NT2/D1 (cell line): ENCODE measurements at regions not wholly inside any gene's neighbourhood (a gene's known extent, or its start where the extent isn't known, plus 50 kb on each side); places are given as distances from the start of the nearest gene placed in this dataset.

ENCODE experiments used
- DNase-seq: peaks from one replicate; pipeline ENCODE4 v3.0.0-alpha.2; 2011; ENCODE audit warnings: low read depth, low spot score
- H3K27me3 ChIP-seq: 2 replicates; pipeline ENCODE4 v1.6.0; 2011; ENCODE audit warnings: mild to moderate bottlenecking; ENCODE audit not compliant: insufficient read length, insufficient read depth
- H3K36me3 ChIP-seq: 2 replicates; pipeline ENCODE4 v1.6.1; 2011; ENCODE audit warnings: mild to moderate bottlenecking, low read length, mixed read lengths; ENCODE audit not compliant: insufficient read depth, insufficient read length
- H3K4me1 ChIP-seq: 2 replicates; pipeline ENCODE4 v1.5.1; 2011; ENCODE audit not compliant: insufficient read depth, insufficient read length
- H3K4me3 ChIP-seq: 2 replicates; pipeline ENCODE4 v1.5.1; 2011; ENCODE audit warnings: low read depth; ENCODE audit not compliant: insufficient read length
- H3K9ac ChIP-seq: 2 replicates; pipeline ENCODE4 v1.6.0; 2011; ENCODE audit warnings: low read depth; ENCODE audit not compliant: insufficient read length
- H3K9me3 ChIP-seq: 2 replicates; pipeline ENCODE4 v1.5.1; 2011; ENCODE audit warnings: mild to moderate bottlenecking, low read length; ENCODE audit not compliant: insufficient read depth
- SUZ12 ChIP-seq: IDR thresholded peaks from 2 replicates; pipeline ENCODE4 v1.6.1; 2011; ENCODE audit not compliant: insufficient read length, insufficient read depth; ENCODE audit errors: extremely low read depth
- YY1 ChIP-seq: IDR thresholded peaks from 2 replicates; pipeline ENCODE4 v1.6.1; 2011; ENCODE audit not compliant: insufficient read length, insufficient read depth
- ZNF274 ChIP-seq: IDR thresholded peaks from 2 replicates; pipeline ENCODE4 v1.6.1; 2011; ENCODE audit warnings: mild to moderate bottlenecking, low read depth, low read length

DNA sequence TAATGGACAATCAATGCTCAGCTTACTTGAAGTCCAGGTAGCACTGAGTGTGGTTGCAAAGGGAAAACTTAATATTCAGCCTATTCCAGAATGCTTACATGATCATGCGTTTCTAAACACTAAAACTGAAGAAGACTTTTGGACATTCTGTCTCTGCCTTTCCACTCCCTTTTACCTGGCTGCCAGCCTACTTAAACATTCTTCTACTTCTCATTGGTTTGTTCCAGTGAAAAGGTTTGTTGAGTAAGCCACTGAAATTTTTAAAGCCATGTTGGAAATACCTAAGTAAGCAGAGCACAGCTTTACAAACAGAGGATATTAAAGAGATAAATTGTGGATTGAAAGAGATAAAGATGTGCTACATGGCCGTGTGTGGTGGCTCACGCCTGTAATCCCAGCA lies 1280.8 kb upstream of the AUTS2 start:
- no peak for DNase-seq
- peaks cover 2% of the 10 kb centered on the region for H3K4me1 ChIP-seq
- no peaks in the 10 kb centered on the region for H3K27me3 ChIP-seq
- no peak overlapping the region for H3K9ac ChIP-seq
- TF ChIP-seq YY1, result no peak
- no peak for TF ChIP-seq SUZ12
- no peak for TF ChIP-seq ZNF274
- no peak overlapping the region for H3K4me3 ChIP-seq
- H3K9me3 ChIP-seq, result no peaks in the 10 kb centered on the region
- no peaks in the 10 kb centered on the region for H3K36me3 ChIP-seq

DNA sequence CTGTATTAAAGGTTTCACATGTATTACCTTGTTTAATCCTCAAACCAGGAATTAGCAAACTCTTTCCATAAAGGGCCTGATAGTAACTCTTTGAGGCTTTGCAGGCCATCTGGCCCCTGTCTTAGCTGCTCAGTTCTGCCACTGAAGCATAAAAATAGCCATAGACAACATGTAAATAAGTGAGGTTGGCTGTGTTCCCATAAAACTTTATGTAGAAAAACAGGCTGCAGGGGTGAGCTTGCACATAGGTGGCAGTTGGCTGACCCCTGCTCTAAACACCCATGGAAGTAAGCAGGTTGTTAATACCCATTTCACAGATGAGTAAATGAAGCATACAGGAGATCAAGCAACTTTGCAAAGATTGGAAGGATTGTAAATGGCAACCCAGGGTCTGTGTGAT lies 1279.2 kb upstream of the AUTS2 start:
- Histone ChIP-seq H3K4me3 (no peak overlapping the region), H3K27me3 (no peaks in the 10 kb centered on the region), H3K4me1 (peaks cover 2% of the 10 kb centered on the region), H3K9ac (no peak overlapping the region), H3K36me3 (no peaks in the 10 kb centered on the region), H3K9me3 (no peaks in the 10 kb centered on the region)
- no peak for TF ChIP-seq SUZ12
- no peak for DNase-seq

DNA sequence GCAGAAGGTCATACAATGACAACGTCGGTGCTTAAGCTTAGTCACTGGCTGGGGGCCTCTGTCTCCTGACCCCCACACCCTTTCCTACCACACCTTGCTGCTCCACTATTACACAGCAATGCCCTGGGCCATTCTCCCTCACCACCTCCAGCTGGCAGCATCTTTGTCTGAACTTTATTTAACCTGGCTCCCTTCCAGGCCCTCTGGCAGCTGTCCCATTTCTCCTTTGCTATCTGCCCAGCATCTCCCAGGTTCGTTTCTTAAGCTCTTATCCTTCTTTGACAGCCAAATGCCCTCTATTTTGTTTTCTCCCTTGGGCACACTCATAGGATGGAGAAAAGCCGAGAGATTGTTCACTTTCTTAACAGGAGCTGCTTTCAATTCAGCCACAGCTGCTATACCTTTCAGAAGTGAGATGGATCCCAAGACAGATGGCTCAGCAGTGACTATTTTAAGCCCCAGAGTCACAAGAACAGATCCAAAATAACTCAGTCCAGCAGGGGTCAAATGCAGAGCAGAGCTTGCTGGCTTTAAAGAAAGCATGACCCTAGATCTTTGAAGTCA lies 1277.1 kb upstream of the AUTS2 start:
- no peaks in the 10 kb centered on the region for H3K4me1 ChIP-seq
- TF ChIP-seq SUZ12 (no peak), ZNF274 (no peak), YY1 (no peak)
- no peak for DNase-seq
- no peak overlapping the region for H3K9ac ChIP-seq
- no peaks in the 10 kb centered on the region for H3K9me3 ChIP-seq
- H3K4me3 ChIP-seq, result no peak overlapping the region
- H3K36me3 ChIP-seq, result no peaks in the 10 kb centered on the region
- H3K27me3 ChIP-seq, result no peaks in the 10 kb centered on the region

DNA sequence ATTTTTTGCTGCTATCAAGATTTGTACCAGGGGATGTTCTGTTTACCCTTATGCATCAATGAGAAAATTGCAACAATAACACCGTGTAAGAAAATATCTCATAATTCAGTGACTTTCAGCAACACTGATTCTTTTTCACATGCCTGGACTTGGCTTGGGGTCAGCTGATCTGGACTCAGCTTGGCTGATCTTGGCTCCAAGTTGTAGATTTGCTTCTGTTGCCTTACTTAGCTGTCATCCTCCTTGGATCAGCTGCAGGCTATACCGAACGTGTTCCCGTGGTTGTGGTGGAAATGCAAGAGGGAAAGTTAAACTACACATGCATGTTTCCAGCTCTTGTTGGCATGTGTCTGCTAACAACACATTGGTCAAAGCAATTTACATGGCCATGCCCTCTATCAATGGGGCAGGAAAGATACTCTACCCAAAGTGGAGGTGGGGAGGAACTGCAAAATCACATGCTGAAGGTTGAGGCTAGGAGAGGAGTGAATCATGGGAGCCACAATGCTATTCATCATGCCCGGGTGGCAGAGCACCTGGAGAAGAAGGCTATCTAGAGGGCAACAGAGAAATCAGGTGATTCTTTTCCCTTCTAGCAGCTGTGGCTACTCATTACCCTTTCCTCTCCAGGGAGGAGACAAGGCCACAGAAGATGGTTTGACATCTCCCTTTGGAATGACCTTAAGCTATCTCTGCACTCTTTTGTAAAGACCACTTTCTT lies 1276.3 kb upstream of the AUTS2 start:
- DNase-seq, result no peak
- no peaks in the 10 kb centered on the region for H3K36me3 ChIP-seq
- H3K4me1 ChIP-seq, result no peaks in the 10 kb centered on the region
- H3K9ac ChIP-seq, result no peak overlapping the region
- no peak overlapping the region for H3K4me3 ChIP-seq
- no peaks in the 10 kb centered on the region for H3K9me3 ChIP-seq
- TF ChIP-seq YY1, result no peak
- TF ChIP-seq SUZ12, result no peak
- TF ChIP-seq ZNF274, result no peak
- H3K27me3 ChIP-seq, result no peaks in the 10 kb centered on the region

DNA sequence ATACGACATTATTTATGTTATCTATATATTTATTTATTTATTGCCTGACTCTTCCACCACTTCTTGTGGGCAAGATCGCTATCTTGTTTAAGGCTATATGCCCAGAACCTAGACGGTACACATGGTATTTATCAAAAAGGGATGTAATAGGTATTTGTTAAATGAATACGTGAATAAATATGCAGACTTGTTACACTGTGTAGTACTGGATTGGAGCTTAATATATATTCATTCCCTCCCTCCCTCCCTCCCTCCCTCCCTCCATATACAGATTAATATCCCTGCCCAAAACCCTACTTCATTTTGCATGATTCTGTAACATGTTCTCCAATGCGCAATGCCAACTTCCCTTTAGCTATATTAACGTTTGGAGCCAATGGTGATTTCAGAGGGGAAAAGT lies 1273.7 kb upstream of the AUTS2 start:
- no peaks in the 10 kb centered on the region for H3K9me3 ChIP-seq
- no peak overlapping the region for H3K4me3 ChIP-seq
- TF ChIP-seq YY1 (no peak), SUZ12 (no peak), ZNF274 (no peak)
- no peaks in the 10 kb centered on the region for H3K27me3 ChIP-seq
- H3K4me1 ChIP-seq, result no peaks in the 10 kb centered on the region
- H3K36me3 ChIP-seq, result no peaks in the 10 kb centered on the region
- no peak for DNase-seq
- H3K9ac ChIP-seq, result no peak overlapping the region

DNA sequence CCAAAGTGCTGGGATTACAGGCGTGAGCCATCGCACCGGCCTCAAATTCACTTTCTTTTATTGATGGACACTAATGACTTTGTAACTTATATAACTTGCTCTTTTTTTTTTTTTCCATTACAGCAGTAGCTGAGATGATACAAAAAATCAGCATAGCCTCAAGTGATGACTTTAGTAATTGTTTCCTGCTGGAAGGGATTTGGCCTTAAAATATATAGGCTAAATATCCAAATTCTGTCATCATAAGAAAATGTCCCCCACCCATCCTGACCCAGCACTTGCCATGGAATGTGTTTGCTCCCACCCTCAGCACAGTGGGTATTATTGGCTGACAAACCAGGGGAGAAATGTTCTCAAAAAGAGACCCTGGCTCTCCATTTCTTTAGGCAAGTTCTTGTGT lies 1264.1 kb upstream of the AUTS2 start:
- H3K36me3 ChIP-seq, result no peaks in the 10 kb centered on the region
- H3K27me3 ChIP-seq, result no peaks in the 10 kb centered on the region
- H3K4me1 ChIP-seq, result no peaks in the 10 kb centered on the region
- H3K4me3 ChIP-seq, result no peak overlapping the region
- H3K9ac ChIP-seq, result no peak overlapping the region
- DNase-seq, result no peak
- H3K9me3 ChIP-seq, result peaks cover 14% of the 10 kb centered on the region; the same call in 1 of the 2 replicates
- TF ChIP-seq SUZ12 (no peak), YY1 (no peak), ZNF274 (no peak)

DNA sequence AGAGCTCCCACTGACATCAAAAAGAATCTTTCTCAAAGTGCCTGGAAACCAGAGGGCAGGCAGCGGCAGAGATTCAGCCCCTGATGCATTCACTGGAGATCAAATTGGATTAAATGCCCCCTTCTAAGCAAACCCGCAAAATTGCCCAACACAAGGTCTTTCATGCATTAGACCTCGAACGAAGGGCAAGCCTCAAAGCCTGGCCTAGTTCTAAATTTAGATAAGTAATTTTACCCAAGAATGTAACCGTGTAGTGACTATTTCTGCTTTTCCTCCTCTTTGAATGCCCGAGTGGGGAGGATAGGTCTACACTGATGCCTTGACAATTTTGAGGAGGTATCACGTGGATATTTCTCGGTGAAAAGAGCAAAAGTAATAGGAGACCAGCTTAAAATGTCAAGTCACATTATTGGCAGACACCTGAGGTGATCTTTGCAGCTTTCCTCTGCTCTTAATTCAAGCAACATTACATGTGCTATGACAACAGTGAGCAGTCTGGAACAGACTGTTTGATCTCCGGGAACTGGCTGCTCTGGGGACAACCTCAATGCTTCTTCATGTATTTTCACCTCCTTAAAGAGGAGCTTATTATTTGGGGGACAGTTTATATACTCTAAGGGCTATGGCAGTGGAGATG lies 1263.5 kb upstream of the AUTS2 start:
- TF ChIP-seq YY1 (no peak), ZNF274 (no peak), SUZ12 (no peak)
- Histone ChIP-seq H3K9ac (no peak overlapping the region), H3K9me3 (peaks cover 14% of the 10 kb centered on the region; the same call in 1 of the 2 replicates), H3K4me1 (no peaks in the 10 kb centered on the region), H3K27me3 (no peaks in the 10 kb centered on the region), H3K4me3 (no peak overlapping the region), H3K36me3 (no peaks in the 10 kb centered on the region)
- DNase-seq, result no peak
